Activated naive CD8-positive, alpha-beta T cell treated with anti-CD3 and anti-CD28 coated beads for 36 hours (primary cell): ENCODE measurements at regions not wholly inside any gene's neighbourhood (a gene's known extent, or its start where the extent isn't known, plus 50 kb on each side); places are given as distances from the start of the nearest gene placed in this dataset.

ENCODE experiments used
- DNase-seq: peaks from one replicate; pipeline ENCODE4 v3.0.0; 2021
- H3K27ac Mint-ChIP-seq: one replicate; pipeline ENCODE4 v1.8.0; 2022; ENCODE audit warnings: mild to moderate bottlenecking, moderate library complexity, mixed read lengths
- H3K27me3 Mint-ChIP-seq: one replicate; pipeline ENCODE4 v1.8.0; 2022; ENCODE audit warnings: mild to moderate bottlenecking, mixed read lengths
- H3K36me3 Mint-ChIP-seq: one replicate; pipeline ENCODE4 v1.8.0; 2021; ENCODE audit warnings: mild to moderate bottlenecking, mixed read lengths
- H3K4me1 Mint-ChIP-seq: one replicate; pipeline ENCODE4 v1.8.0; 2021; ENCODE audit warnings: mixed read lengths
- H3K4me3 Mint-ChIP-seq: one replicate; pipeline ENCODE4 v1.8.0; 2022; ENCODE audit warnings: mild to moderate bottlenecking, moderate library complexity, mixed read lengths
- H3K9me3 Mint-ChIP-seq: one replicate; pipeline ENCODE4 v1.8.0; 2022; ENCODE audit warnings: mixed read lengths

DNA sequence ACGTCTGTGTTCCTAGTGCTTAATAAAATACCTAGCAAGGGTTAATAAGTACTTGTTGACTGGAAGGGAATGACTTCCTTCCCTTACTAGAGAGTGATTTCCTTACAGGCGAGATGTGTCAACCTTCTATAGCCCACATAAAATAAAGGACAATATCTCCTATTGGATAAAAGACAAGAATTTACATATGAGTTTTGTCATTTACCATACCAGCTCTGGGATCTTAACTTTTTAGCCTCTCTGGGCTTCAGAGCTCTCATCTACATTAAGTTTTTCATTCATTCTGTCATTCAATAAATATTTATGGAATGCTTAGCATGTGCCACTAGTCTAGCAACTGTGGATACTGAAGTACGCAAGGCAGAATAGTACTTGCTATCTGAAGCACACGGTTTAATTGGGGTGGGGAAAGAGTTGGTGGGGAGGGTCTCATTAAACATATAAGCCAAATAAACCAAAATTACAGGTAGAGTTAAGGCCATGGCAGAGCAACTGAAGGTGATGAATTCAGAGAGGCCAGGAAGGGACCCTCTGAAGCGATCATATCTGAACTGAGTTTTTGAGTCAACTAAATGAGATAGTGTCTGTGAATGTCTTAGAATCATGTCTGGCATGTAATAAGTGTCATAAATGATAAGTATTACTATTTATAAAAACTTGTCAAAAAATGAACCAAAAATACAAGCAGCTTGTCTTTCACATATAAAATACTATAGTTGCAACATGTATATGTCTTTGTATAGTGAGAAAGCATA, 91.6 kb upstream of the BMP2K start:
- no peak overlapping the region for H3K4me3 Mint-ChIP-seq
- H3K27me3 Mint-ChIP-seq: no peaks in the 10 kb centered on the region
- H3K27ac Mint-ChIP-seq: no peak overlapping the region
- no peaks in the 10 kb centered on the region for H3K36me3 Mint-ChIP-seq
- no peaks in the 10 kb centered on the region for H3K9me3 Mint-ChIP-seq
- no peak for DNase-seq
- H3K4me1 Mint-ChIP-seq: no peaks in the 10 kb centered on the region

DNA sequence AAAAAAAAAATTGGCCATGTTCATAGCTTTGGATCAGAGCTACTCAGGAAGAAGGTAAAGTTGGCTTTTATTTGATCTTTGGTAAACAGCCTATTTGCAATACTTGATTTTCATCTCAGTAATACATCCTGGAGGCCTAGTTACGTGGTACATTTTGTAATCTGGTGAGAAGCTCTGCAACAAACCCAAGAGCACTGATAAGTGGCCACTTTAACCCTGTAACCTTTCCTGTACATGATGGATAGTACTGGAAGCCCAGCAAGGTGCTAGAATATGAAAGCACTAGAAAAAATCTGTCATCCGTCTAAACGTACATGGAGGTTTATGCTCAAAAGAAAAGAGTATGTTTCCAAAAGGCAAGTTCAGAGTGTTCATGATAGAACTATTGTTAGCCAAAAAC, 88.3 kb upstream of the BMP2K start:
- Mint-ChIP-seq H3K27me3 (peaks cover 4% of the 10 kb centered on the region), H3K27ac (no peak overlapping the region), H3K4me3 (no peak overlapping the region), H3K4me1 (peaks cover 11% of the 10 kb centered on the region), H3K36me3 (no peaks in the 10 kb centered on the region), H3K9me3 (no peaks in the 10 kb centered on the region)
- no peak for DNase-seq

DNA sequence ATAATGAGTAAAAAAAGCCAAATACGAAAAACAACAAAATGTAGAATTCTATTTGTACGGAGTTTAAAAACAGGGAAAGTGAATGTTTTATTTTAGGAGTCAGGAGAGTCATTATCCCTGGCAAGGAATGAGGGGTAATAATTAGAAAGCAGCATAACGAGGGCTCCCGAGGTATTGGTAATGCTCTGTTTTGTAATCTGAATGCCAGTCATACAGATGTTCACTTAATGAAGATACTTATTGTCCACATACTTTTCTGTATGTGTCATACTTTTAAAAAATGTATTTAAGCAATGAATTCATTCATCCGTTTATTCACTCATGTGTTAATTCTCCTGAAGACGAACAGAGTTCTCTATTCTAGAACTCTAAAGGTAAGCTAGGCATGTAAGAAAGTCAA, 87.8 kb upstream of the BMP2K start:
- Mint-ChIP-seq H3K4me3 (no peak overlapping the region), H3K36me3 (no peaks in the 10 kb centered on the region), H3K4me1 (peaks cover 11% of the 10 kb centered on the region), H3K27ac (no peak overlapping the region), H3K27me3 (peaks cover 4% of the 10 kb centered on the region), H3K9me3 (no peaks in the 10 kb centered on the region)
- no peak for DNase-seq

DNA sequence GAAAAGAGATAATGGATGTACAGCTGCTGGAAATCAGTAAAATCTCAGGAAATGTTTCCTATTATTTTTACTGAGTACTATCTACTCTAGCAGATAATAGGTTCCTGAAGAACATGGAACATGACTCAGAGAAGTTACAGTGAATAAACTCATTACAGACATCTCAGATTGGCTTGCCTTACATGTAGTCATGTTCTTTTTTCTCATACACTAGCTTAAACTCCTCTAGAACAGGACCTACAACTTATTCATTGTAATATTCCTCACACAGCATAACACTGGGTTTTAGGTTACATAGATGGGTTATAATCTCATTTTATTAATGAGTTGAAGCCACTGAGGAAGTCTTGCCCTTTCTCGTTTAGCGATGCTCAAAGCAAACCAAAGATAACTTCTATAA, 86.9 kb upstream of the BMP2K start:
- no peak overlapping the region for H3K4me3 Mint-ChIP-seq
- H3K9me3 Mint-ChIP-seq: no peaks in the 10 kb centered on the region
- peaks cover 4% of the 10 kb centered on the region for H3K27me3 Mint-ChIP-seq
- no peaks in the 10 kb centered on the region for H3K36me3 Mint-ChIP-seq
- DNase-seq: no peak
- H3K27ac Mint-ChIP-seq: no peak overlapping the region
- peaks cover 11% of the 10 kb centered on the region for H3K4me1 Mint-ChIP-seq

DNA sequence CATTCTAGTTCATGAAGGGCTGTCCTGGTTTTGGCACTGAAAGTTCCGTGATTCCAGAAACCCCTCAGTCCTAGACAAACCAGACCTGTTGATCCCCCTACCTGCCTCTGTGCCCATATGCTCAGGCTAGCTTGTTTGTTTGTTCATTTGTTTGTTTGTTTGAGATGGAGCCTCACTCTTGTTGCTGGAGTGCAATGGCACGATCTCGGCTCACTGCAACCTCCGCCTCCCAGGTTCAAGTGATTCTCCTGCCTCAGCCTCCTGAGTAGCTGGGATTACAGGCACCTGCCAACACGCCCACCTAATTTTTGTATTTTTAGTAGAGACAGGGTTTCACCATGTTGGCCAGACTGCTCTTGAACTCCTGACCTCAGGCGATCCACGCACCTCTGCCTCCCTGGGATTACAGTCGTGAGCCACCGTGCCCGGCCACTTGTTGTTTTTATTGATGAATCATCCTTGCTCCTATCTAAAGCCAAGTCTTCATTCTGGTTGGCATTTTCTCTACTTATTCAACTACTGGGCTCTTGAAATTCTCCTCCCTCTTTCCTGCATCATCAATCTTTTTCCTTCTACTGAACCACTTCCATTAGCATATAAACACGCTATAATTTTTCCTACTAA, 86.3 kb upstream of the BMP2K start:
- H3K27me3 Mint-ChIP-seq: peaks cover 4% of the 10 kb centered on the region
- peaks cover 11% of the 10 kb centered on the region for H3K4me1 Mint-ChIP-seq
- H3K9me3 Mint-ChIP-seq: no peaks in the 10 kb centered on the region
- H3K27ac Mint-ChIP-seq: no peak overlapping the region
- no peak for DNase-seq
- no peak overlapping the region for H3K4me3 Mint-ChIP-seq
- no peaks in the 10 kb centered on the region for H3K36me3 Mint-ChIP-seq

DNA sequence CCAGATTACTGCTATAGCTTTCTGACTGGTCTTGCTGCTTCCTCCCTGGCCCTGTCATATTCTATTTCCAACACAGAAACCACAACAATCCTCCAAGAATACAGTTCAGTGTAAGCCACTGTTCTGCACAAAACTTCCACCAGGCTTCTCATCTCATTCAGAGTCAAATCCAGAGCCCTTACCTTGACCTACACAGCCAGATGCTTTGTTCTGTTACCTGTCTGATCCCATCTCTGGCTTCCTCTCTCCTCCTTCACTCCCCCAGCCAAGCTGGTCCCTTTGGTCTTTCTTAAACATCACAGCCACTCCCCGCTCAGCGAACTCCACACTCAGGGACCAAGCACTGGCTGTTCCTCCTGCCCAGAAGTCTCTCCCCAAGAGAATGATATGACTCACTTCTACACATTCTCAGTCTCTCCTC, 84.8 kb upstream of the BMP2K start:
- H3K27me3 Mint-ChIP-seq: peaks cover 4% of the 10 kb centered on the region
- H3K4me3 Mint-ChIP-seq: no peak overlapping the region
- DNase-seq: no peak
- H3K4me1 Mint-ChIP-seq: peaks cover 11% of the 10 kb centered on the region
- H3K27ac Mint-ChIP-seq: no peak overlapping the region
- H3K36me3 Mint-ChIP-seq: no peaks in the 10 kb centered on the region
- H3K9me3 Mint-ChIP-seq: no peaks in the 10 kb centered on the region

DNA sequence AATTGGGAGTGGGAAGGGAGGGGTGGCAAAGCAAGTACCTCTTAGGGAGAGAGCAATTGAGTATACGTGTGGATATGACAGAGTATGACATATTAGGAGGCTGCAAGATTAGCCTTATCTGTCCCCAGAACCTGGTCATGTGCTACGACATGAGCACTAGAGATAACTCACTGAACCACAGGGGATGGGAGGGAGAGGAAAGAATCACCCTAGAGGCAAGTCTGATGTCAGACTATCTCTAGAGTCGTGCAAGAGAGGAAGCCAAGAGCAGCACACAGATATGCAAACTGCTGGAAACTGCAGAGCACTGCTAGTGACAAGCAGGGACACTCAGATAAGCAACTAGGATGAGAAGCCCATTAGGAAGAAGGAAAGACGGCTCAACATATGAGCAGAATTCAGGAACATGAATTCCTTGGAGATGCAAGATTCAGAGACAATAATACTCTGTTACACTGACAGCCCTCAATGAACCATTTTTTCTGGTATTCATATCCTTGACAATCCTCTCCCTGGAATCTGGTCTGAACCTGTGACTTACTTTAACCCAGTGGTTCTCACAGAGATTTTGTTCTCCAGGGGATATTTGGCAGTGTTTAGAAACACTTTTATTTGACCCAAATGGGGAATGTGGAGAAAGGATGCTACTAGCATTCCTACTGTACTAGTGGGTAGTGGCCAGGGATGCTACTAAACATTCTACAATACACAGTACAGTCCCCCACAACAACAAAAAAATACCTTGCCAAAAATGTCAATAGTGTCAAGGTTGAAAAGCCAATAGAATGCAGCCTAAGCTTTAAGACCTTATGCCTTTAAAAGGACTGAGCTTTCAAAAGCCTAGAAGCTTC, 84.0 kb upstream of the BMP2K start:
- Mint-ChIP-seq H3K36me3 (no peaks in the 10 kb centered on the region), H3K4me1 (peaks cover 11% of the 10 kb centered on the region), H3K4me3 (no peak overlapping the region), H3K9me3 (no peaks in the 10 kb centered on the region), H3K27me3 (peaks cover 4% of the 10 kb centered on the region), H3K27ac (no peak overlapping the region)
- DNase-seq: no peak

DNA sequence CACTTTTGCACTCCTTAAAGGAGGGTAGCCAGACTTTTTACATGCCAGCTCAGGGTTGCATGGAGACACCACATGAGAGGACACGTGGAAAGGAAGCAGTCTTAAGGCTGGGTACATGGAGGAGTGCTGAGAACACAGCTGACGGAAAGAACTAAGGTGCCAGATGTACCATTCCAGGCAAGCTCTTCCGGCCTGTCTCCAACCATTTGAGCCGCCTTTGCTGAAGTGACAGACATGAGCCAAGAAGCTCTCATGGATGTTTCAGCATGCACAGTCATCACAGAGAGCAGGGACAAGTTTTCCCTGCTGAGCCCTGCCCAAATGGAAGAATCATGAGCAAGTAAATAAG, 83.4 kb upstream of the BMP2K start:
- H3K27ac Mint-ChIP-seq: no peak overlapping the region
- H3K4me3 Mint-ChIP-seq: no peak overlapping the region
- H3K4me1 Mint-ChIP-seq: peaks cover 11% of the 10 kb centered on the region
- DNase-seq: no peak
- peaks cover 4% of the 10 kb centered on the region for H3K27me3 Mint-ChIP-seq
- no peaks in the 10 kb centered on the region for H3K36me3 Mint-ChIP-seq
- H3K9me3 Mint-ChIP-seq: no peaks in the 10 kb centered on the region

DNA sequence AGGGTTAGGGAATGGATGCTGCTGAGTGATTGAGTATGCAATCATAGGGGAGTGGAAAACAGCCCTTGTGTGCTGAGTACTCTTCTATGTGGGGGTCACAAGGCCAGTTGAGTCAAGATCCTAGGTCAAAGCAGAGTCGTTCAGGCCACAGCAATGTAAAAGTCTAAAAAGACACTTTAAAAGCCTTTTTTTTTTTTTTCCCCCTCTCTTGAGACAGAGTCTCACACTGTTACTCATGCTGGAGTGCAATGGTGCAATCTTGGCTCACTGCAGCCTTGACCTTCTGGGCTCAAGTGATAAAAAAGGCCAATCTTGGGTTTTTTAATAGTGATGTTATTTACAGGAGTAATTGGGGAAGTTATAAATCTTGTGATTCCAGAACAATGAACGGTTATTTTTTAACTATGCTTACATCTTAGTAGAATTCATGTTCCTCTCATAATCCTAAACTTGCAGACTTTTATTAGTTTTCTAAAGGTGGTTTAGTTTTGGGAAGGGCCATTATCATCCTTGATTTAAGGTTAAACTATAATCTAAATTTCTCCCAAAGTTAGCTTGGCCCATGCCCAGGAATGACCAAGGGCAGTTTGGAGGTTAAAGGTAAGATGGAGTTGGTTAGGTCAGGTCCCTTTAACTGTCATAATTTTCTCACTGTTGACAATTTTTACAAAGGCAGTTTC, 82.2 kb upstream of the BMP2K start:
- H3K4me3 Mint-ChIP-seq: no peak overlapping the region
- peaks cover 11% of the 10 kb centered on the region for H3K4me1 Mint-ChIP-seq
- no peaks in the 10 kb centered on the region for H3K9me3 Mint-ChIP-seq
- H3K27me3 Mint-ChIP-seq: peaks cover 4% of the 10 kb centered on the region
- H3K36me3 Mint-ChIP-seq: no peaks in the 10 kb centered on the region
- no peak overlapping the region for H3K27ac Mint-ChIP-seq
- DNase-seq: no peak

DNA sequence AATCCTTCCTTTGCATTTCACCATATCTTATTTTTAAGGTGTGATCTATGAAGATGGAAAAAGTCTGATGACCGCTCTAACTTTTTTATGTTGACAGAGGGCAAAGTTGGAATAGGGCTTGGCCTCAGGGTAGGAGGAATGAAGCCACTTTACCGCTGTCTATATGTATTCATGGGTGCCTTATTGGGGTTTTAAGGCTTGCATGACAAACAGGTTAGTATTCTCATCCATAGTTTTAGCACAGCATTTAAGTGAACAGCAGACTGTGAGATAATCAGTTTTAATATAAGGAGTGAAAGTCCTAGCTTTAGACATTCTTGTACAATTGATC, 81.7 kb upstream of the BMP2K start:
- Mint-ChIP-seq H3K27me3 (peaks cover 4% of the 10 kb centered on the region), H3K9me3 (no peaks in the 10 kb centered on the region), H3K4me3 (no peak overlapping the region), H3K36me3 (no peaks in the 10 kb centered on the region), H3K27ac (no peak overlapping the region), H3K4me1 (peaks cover 11% of the 10 kb centered on the region)
- no peak for DNase-seq

DNA sequence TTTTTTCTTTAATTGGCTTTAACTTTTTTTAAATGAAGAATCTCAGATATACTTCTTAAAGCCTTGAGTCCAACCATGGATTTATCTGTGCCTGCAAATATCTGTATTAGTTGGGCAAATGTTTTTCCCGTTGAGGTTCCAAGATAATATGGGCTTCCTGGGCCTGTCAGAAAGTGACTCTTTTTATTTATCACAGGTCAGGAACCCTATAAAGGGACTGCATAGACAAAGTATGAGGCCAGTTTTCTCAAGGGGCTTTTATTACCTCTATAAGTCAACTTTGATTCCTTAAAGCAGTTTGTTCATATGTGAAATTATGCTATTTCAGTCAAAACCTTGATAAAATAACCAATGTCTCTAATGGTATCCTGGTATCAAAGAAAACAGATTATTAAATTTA, 80.2 kb upstream of the BMP2K start:
- Mint-ChIP-seq H3K36me3 (no peaks in the 10 kb centered on the region), H3K27ac (no peak overlapping the region), H3K4me3 (no peak overlapping the region), H3K27me3 (no peaks in the 10 kb centered on the region), H3K9me3 (no peaks in the 10 kb centered on the region), H3K4me1 (peaks cover 11% of the 10 kb centered on the region)
- no peak for DNase-seq

DNA sequence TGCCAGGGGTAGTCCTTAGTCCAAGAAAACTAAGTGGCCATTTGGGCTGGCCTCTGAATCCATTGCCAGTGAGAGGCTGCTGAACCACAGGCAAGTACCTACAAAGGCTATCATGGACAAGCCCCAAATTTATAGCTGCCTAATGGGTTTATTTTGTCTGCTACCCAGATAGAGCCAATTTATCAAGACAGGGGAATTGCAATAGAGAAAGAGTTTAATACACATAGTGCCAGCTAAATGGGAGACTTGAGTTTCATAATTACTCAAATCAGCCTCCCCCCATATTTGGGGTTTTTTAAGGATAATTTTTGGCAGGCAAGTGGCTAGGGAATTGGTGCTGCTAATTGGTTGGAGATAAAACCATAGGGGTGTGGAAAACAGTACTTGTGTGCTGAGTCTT, 73.1 kb upstream of the BMP2K start:
- Mint-ChIP-seq H3K4me3 (no peak overlapping the region), H3K36me3 (peaks cover 9% of the 10 kb centered on the region), H3K27ac (no peak overlapping the region), H3K27me3 (no peaks in the 10 kb centered on the region), H3K4me1 (peaks cover 3% of the 10 kb centered on the region), H3K9me3 (peaks cover 14% of the 10 kb centered on the region)
- DNase-seq: no peak

DNA sequence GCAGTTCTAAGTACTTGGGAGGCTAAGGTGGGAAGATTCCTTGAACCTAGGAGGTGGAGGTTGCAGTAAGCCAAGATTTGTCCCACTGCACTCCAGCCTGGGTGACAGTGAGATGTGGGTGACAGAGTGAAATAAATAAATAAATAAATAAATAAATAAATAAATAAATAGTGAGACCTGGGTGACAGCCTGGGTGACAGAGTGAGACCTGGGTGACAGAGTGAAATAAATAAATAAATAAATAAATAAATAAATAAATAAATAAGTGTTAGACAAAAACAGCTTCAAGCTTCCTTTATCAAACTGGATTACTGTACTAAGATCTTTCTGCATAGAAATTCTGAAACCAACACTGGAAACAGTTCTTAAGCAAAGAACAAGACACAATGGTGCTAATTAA, 71.8 kb upstream of the BMP2K start:
- H3K27ac Mint-ChIP-seq: no peak overlapping the region
- H3K9me3 Mint-ChIP-seq: peaks cover 14% of the 10 kb centered on the region
- peaks cover 3% of the 10 kb centered on the region for H3K4me1 Mint-ChIP-seq
- no peak for DNase-seq
- no peaks in the 10 kb centered on the region for H3K27me3 Mint-ChIP-seq
- peaks cover 9% of the 10 kb centered on the region for H3K36me3 Mint-ChIP-seq
- no peak overlapping the region for H3K4me3 Mint-ChIP-seq

DNA sequence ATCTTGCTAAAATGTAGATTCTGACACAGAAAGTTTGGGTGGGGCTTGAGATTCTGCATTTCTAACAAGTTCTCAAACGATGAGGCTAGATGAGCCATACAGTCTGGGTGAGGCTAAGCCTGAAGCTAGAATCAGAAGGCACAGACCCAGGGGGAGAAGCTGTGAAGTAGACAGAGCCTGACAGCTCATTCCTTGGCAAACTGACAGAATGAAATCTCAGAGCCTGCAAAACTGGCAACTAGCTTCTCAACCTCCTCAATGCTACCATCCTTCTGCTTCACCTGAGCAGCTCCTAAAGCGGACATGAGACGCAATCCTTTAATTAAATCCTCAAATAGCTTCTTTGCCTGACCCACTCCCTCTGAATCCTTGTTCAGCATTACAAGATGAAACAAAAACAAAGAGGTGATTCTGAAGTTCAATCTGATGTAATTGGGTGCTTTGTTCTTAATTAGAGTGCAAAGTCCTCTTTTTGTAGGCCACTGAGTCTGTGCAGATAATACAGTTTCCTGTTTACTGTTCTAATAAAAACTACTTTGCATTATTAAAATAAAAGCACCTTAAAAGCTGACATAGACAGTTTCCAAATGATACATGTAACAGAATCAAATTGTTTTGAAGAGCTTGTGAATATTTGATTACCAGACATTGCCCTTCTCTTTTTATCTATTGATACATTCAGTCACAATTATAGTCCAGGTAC, 71.0 kb upstream of the BMP2K start:
- Mint-ChIP-seq H3K4me1 (peaks cover 3% of the 10 kb centered on the region), H3K27me3 (no peaks in the 10 kb centered on the region), H3K27ac (no peak overlapping the region), H3K36me3 (peaks cover 9% of the 10 kb centered on the region), H3K9me3 (peaks cover 14% of the 10 kb centered on the region), H3K4me3 (no peak overlapping the region)
- DNase-seq: no peak

DNA sequence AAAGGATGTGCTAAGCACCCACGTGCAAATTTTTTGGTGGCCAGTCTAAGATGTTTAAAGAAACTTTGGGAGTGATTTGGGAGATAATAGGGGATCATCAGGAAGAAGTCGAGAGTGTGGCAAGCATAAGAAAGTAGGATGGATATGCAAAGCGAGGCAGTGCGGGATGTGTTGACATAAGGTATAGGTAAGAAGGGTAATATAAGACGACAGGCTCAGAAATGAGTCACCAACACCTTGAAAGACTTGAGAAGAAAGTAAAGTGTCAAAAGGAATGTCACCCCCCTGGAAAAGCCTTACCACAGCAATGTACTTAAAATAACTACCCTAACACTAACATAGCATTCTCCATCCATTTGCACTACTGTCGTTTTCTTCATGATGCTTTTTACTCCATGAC, 69.8 kb upstream of the BMP2K start:
- peaks cover 9% of the 10 kb centered on the region for H3K36me3 Mint-ChIP-seq
- peaks cover 3% of the 10 kb centered on the region for H3K4me1 Mint-ChIP-seq
- DNase-seq: no peak
- no peaks in the 10 kb centered on the region for H3K27me3 Mint-ChIP-seq
- no peak overlapping the region for H3K4me3 Mint-ChIP-seq
- no peak overlapping the region for H3K27ac Mint-ChIP-seq
- peaks cover 14% of the 10 kb centered on the region for H3K9me3 Mint-ChIP-seq
